Skin of body (tissue), 1 donor: ENCODE measurements at regions not wholly inside any gene's neighbourhood (a gene's known extent, or its start where the extent isn't known, plus 50 kb on each side); places are given as distances from the start of the nearest gene placed in this dataset.
"Not testable (repeated sequence)": the region's sequence is repeated elsewhere in the genome, so short reads cannot be mapped to it uniquely, and the experiment has no call there.

ENCODE experiments used
- DNase-seq: peaks from one replicate; lab custom pipeline; 2025; lab: John Stamatoyannopoulos, UW

- DNase-seq = not testable (repeated sequence)
Measured at GRCh38 chr2:87662316-87663290, 85.3 kb upstream of the PLGLB2 start.

- DNase-seq = not testable (repeated sequence)
Measured at GRCh38 chr2:87663347-87663746, 84.5 kb upstream of the PLGLB2 start.

GRCh38 chr2:87667027-87667426 lies 80.9 kb upstream of the PLGLB2 start:
- DNase-seq = not testable (repeated sequence)

- not testable (repeated sequence) for DNase-seq
Measured at GRCh38 chr2:87668361-87668760, 79.5 kb upstream of the PLGLB2 start.

- DNase-seq = not testable (repeated sequence)
Measured at GRCh38 chr2:87669633-87670231, 78.2 kb upstream of the PLGLB2 start.

GRCh38 chr2:87672404-87672803 lies 75.5 kb upstream of the PLGLB2 start:
- DNase-seq = not testable (repeated sequence)

GRCh38 chr2:87674729-87675128 lies 73.2 kb upstream of the PLGLB2 start:
- DNase-seq = not testable (repeated sequence)

- not testable (repeated sequence) for DNase-seq
Measured at GRCh38 chr2:87675487-87675886, 72.4 kb upstream of the PLGLB2 start.

GRCh38 chr2:87677421-87677923 lies 70.4 kb upstream of the PLGLB2 start:
- DNase-seq = not testable (repeated sequence)

- not testable (repeated sequence) for DNase-seq
Measured at GRCh38 chr2:87678742-87679173, 69.1 kb upstream of the PLGLB2 start.

- DNase-seq = not testable (repeated sequence)
Measured at GRCh38 chr2:87679950-87680349, 67.9 kb upstream of the PLGLB2 start.

GRCh38 chr2:87680691-87681090 lies 67.2 kb upstream of the PLGLB2 start:
- DNase-seq = not testable (repeated sequence)

GRCh38 chr2:87683451-87683850 lies 64.4 kb upstream of the PLGLB2 start:
- not testable (repeated sequence) for DNase-seq

- not testable (repeated sequence) for DNase-seq
Measured at GRCh38 chr2:87683961-87684360, 63.9 kb upstream of the PLGLB2 start.

- not testable (repeated sequence) for DNase-seq
Measured at GRCh38 chr2:87685558-87685957, 62.3 kb upstream of the PLGLB2 start.

- not testable (repeated sequence) for DNase-seq
Measured at GRCh38 chr2:87686873-87687549, 60.9 kb upstream of the PLGLB2 start.

- not testable (repeated sequence) for DNase-seq
Measured at GRCh38 chr2:87687550-87688270, 60.2 kb upstream of the PLGLB2 start.

- not testable (repeated sequence) for DNase-seq
Measured at GRCh38 chr2:87691899-87692592, 55.8 kb upstream of the PLGLB2 start.

GRCh38 chr2:87692914-87693313 lies 55.0 kb upstream of the PLGLB2 start:
- DNase-seq = not testable (repeated sequence)

- DNase-seq = not testable (repeated sequence)
Measured at GRCh38 chr2:87693882-87694281, 54.0 kb upstream of the PLGLB2 start.
